HepG2 (cell line): ENCODE measurements at regions not wholly inside any gene's neighbourhood (a gene's known extent, or its start where the extent isn't known, plus 50 kb on each side); places are given as distances from the start of the nearest gene placed in this dataset.

Source experiments
- ATAC-seq: fragments of 200-7000 bp; cut with Tn5 transposase; 3 replicates; pipeline ENCODE4 v1.9.1; 2020; ENCODE audit warnings: mild to moderate bottlenecking, moderate library complexity
- BruUV-seq: library from RNA; stranded (reverse); fragments of 400-500 nt; replicated peaks from 2 replicates; lab custom pipeline; 2021; lab: Mats Ljungman, UMichigan
- CTCF ChIA-PET: fragments of 300-600 bp; formaldehyde crosslinking; extraction: SDS; loops from one replicate; lab custom pipeline; 2021; ENCODE audit warnings: low total read pairs, inconsistent platforms, low intra/inter-chr PET ratio; lab: Yijun Ruan, JAX
- POLR2A ChIA-PET: fragments of 350-600 bp; sonication (Branson Sonifier 250); formaldehyde crosslinking; loops from one replicate; lab custom pipeline; 2020; ENCODE audit warnings: antibody characterized with exemption, inconsistent platforms; lab: Yijun Ruan, JAX
- DNase-seq: peaks from one replicate; pipeline ENCODE4 v3.0.0-alpha.2; 2015; ENCODE audit warnings: low spot score
- FAIRE-seq: peaks from 3 replicates; lab custom pipeline; 2011; peaks lifted over from hg19 to GRCh38; lab: Jason Lieb, UNC
- H2AFZ ChIP-seq: one replicate; pipeline ENCODE4 v1.6.1; 2011; ENCODE audit warnings: low read length, inconsistent platforms
- H3K27ac ChIP-seq: fragments of 300-600 bp; 3 replicates; pipeline ENCODE4 v1.8.0; 2011; ENCODE audit warnings: mixed run types, mild to moderate bottlenecking, mixed read lengths, low read length, inconsistent platforms; ENCODE audit not compliant: insufficient read depth; ENCODE audit errors: extremely low read length
- H3K27me3 ChIP-seq, 2 experiments: fragments of 200-600 bp in 1 of 2; 2 replicates in 1 of 2; 3 replicates in 1 of 2; pipeline versions ENCODE4 v1.6.0 to v1.8.0; 2011; ENCODE audit warnings: low read length in 2 of 2, mild to moderate bottlenecking in 2 of 2, moderate library complexity in 2 of 2, inconsistent platforms in 1 of 2; ENCODE audit not compliant: insufficient read depth in 2 of 2, control insufficient read depth in 1 of 2
- H3K36me3 ChIP-seq, 2 experiments: fragments of 200-600 bp in 1 of 2; replicated peaks in 1 of 2; 2 replicates in 1 of 2; 3 replicates in 1 of 2; pipeline versions ENCODE4 v1.5.1 to v1.8.0; 2011; ENCODE audit warnings: low read length in 2 of 2, inconsistent platforms in 1 of 2; ENCODE audit not compliant: insufficient read depth in 2 of 2, control insufficient read depth in 1 of 2
- H3K4me1 ChIP-seq: 2 replicates; pipeline ENCODE4 v1.5.1; 2012; ENCODE audit warnings: low read length, inconsistent platforms; ENCODE audit not compliant: insufficient read depth
- H3K4me2 ChIP-seq: 2 replicates; pipeline ENCODE4 v1.6.0; 2011; ENCODE audit warnings: low read depth, low read length, inconsistent platforms
- H3K4me3 ChIP-seq, 3 experiments: fragments of 200-600 bp in 1 of 3; sonication (generic), shearing (Covaris generic) in 1 of 3; replicated peaks in 1 of 3; 2 replicates each; pipeline ENCODE4 v1.5.1; 2011 to 2016; ENCODE audit warnings: low read length in 3 of 3, inconsistent platforms in 2 of 3, low read depth in 2 of 3, mild to moderate bottlenecking in 2 of 3, control low read depth in 1 of 3, mixed read lengths in 1 of 3; ENCODE audit not compliant: insufficient read depth in 1 of 3
- H3K79me2 ChIP-seq: one replicate; pipeline ENCODE4 v1.6.1; 2011; ENCODE audit warnings: low read length, inconsistent platforms; ENCODE audit not compliant: insufficient read depth
- H3K9ac ChIP-seq: 2 replicates; pipeline ENCODE4 v1.6.0; 2011; ENCODE audit warnings: mild to moderate bottlenecking, low read depth, low read length, inconsistent platforms; ENCODE audit not compliant: insufficient read depth
- H3K9me3 ChIP-seq: 2 replicates; pipeline ENCODE4 v1.5.1; 2012; ENCODE audit warnings: mild to moderate bottlenecking, low read length
- H4K20me1 ChIP-seq: 2 replicates; pipeline ENCODE4 v1.6.0; 2011; ENCODE audit warnings: inconsistent platforms, mild to moderate bottlenecking, low read length, moderate library complexity; ENCODE audit not compliant: insufficient read depth
- ELF1 ChIP-seq: sonication (generic); formaldehyde crosslinking; IDR thresholded peaks from 2 replicates; pipeline ENCODE4 v1.4.0; 2020; ENCODE audit warnings: missing genetic modification reagents
- EP300 ChIP-seq, 3 experiments: sonication (generic) in 1 of 3; formaldehyde crosslinking in 1 of 3; IDR thresholded peaks; 2 replicates each; pipeline versions ENCODE4 v1.5.1 to v1.6.1; 2011 to 2020; ENCODE audit warnings: low read depth in 2 of 3, low read length in 2 of 3, borderline replicate concordance in 1 of 3, improper control_type of control experiment in 1 of 3, mild to moderate bottlenecking in 1 of 3, missing genetic modification reagents in 1 of 3, moderate library complexity in 1 of 3
- HDAC2 ChIP-seq: sonication (generic); formaldehyde crosslinking; IDR thresholded peaks from 2 replicates; pipeline ENCODE4 v1.4.0; 2020; ENCODE audit warnings: missing genetic modification reagents
- NONO ChIP-seq, 2 experiments: fragments of 450-650 bp in 1 of 2; sonication (generic) in 1 of 2; formaldehyde crosslinking in 1 of 2; IDR thresholded peaks in 1 of 2; conservative IDR thresholded peaks in 1 of 2; 2 replicates each; pipeline versions ENCODE4 v1.6.1 to v1.8.0; 2017 to 2022; ENCODE audit warnings: mild to moderate bottlenecking in 1 of 2, missing genetic modification reagents in 1 of 2, moderate library complexity in 1 of 2
- PCBP2 ChIP-seq: fragments of 200-400 bp; formaldehyde crosslinking; optimal IDR thresholded peaks from 2 replicates; pipeline ENCODE3; 2018; ENCODE audit warnings: low read length, low read depth; ENCODE audit not compliant: poor library complexity, severe bottlenecking
- PRDM4 ChIP-seq: sonication (generic); formaldehyde crosslinking; IDR thresholded peaks from 2 replicates; pipeline ENCODE4 v1.9.0; 2021; ENCODE audit warnings: missing genetic modification reagents, borderline replicate concordance
- SIN3B ChIP-seq: fragments of 150-350 bp; IDR thresholded peaks from 2 replicates; pipeline ENCODE4 v1.6.1; 2014; ENCODE audit warnings: low read length
- SOX6 ChIP-seq, 2 experiments: fragments of 450-650 bp in 1 of 2; sonication (generic) in 1 of 2; formaldehyde crosslinking in 1 of 2; IDR thresholded peaks; 2 replicates each; pipeline versions ENCODE4 v1.4.0 to v1.6.1; 2017 to 2020; ENCODE audit warnings: antibody characterized with exemption in 1 of 2, mild to moderate bottlenecking in 1 of 2, missing genetic modification reagents in 1 of 2
- TP53 ChIP-seq: sonication (generic); formaldehyde crosslinking; conservative IDR thresholded peaks from 2 replicates; pipeline ENCODE4 v1.4.0; 2020; ENCODE audit warnings: missing genetic modification reagents
- XRCC5 ChIP-seq: fragments of 200-400 bp; formaldehyde crosslinking; optimal IDR thresholded peaks from 2 replicates; pipeline ENCODE3; 2017; ENCODE audit warnings: mild to moderate bottlenecking, low read length
- ZGPAT ChIP-seq: IDR thresholded peaks from 2 replicates; pipeline ENCODE4 v1.6.1; 2016; ENCODE audit warnings: mild to moderate bottlenecking
- ZNF264 ChIP-seq: sonication (generic); formaldehyde crosslinking; IDR thresholded peaks from 2 replicates; pipeline ENCODE4 v1.4.0; 2020; ENCODE audit warnings: missing genetic modification reagents
- ZNF383 ChIP-seq: sonication (generic); formaldehyde crosslinking; IDR thresholded peaks from 2 replicates; pipeline ENCODE4 v1.4.0; 2020; ENCODE audit warnings: missing genetic modification reagents, mild to moderate bottlenecking, borderline replicate concordance
- ZNF616 ChIP-seq: sonication (generic); formaldehyde crosslinking; IDR thresholded peaks from 2 replicates; pipeline ENCODE4 v1.5.0; 2020; ENCODE audit warnings: low read depth, mild to moderate bottlenecking, missing genetic modification reagents
- ZNF782 ChIP-seq: sonication (generic); formaldehyde crosslinking; IDR thresholded peaks from 2 replicates; pipeline ENCODE4 v1.4.0; 2020; ENCODE audit warnings: missing genetic modification reagents, mild to moderate bottlenecking, borderline replicate concordance
- WGBS: methylation state at CpG from one replicate; pipeline ENCODE4 v1.1.6; 2017; ENCODE audit warnings: low lambda C conversion rate; 5-methylcytosine and 5-hydroxymethylcytosine counted together
- in situ Hi-C: cut with HindIII; loops from 2 replicates; pipeline ENCODE4 v1.10.0; 2017; ENCODE audit warnings: low pct_unique_long_range_greater_than_20kb; ENCODE audit not compliant: extremely low pct_ligation_motif_present
- intact Hi-C: fragments of 100-400 bp; cut with micrococcal nuclease; formaldehyde crosslinking; loops from one replicate; pipeline ENCODE4 v1.10.0; 2022; ENCODE audit not compliant: unreplicated experiment
- TF ChIP-seq, protein P1 (sequence below): sonication (generic); formaldehyde crosslinking; IDR thresholded peaks from 2 replicates; pipeline ENCODE4 v1.8.0; 2022; ENCODE audit warnings: mild to moderate bottlenecking, missing genetic modification reagents, borderline replicate concordance

- H3K9me3 ChIP-seq, result no peaks in the 10 kb centered on the region
- no peaks in the 10 kb centered on the region for H3K79me2 ChIP-seq
- peaks cover 0 to 9% of the 10 kb centered on the region in 2 experiments; a peak in 2 of 5 replicates for H3K27me3 ChIP-seq
- H3K4me3 ChIP-seq, result no peak overlapping the region
- no peaks in the 10 kb centered on the region for H4K20me1 ChIP-seq
- 15% methylated on average over 4 of the region's 5 CpGs for WGBS
- ChIA-PET CTCF (no interaction called here), POLR2A (no interaction called here)
- H3K4me2 ChIP-seq, result no peak overlapping the region
- in situ Hi-C loops, result no loop called here
- H2AFZ ChIP-seq, result no peak overlapping the region
- FAIRE-seq (no peak), ATAC-seq (no peak), DNase-seq (no peak)
- no peak overlapping the region for H3K9ac ChIP-seq
- no peak overlapping the region for H3K27ac ChIP-seq
- H3K36me3 ChIP-seq, result no peaks in the 10 kb centered on the region
- TF ChIP-seq ZNF383, result no peak
- no peak for TF ChIP-seq NONO (IDR thresholded peaks at IDR 0.05)
- no peak for TF ChIP-seq NONO (CRISPR knock-in tag; conservative IDR thresholded peaks at IDR 0.05)
- no peak for TF ChIP-seq ZNF264 (CRISPR knock-in tag)
- no peak for TF ChIP-seq SIN3B
- TF ChIP-seq ELF1 (CRISPR knock-in tag), result no peak
- no peak for TF ChIP-seq TP53 (CRISPR knock-in tag)
- no peak for TF ChIP-seq XRCC5
- TF ChIP-seq SOX6 (IDR thresholded peaks at IDR 0.05), result no peak
- TF ChIP-seq SOX6 (CRISPR knock-in tag; IDR thresholded peaks at IDR 0.05), result no peak
- TF ChIP-seq ZNF782 (CRISPR knock-in tag), result no peak
- no peak for TF ChIP-seq ZNF616
- TF ChIP-seq PCBP2, result no peak
- TF ChIP-seq HDAC2 (CRISPR knock-in tag), result no peak
- no peak for TF ChIP-seq EP300 (IDR thresholded peaks at IDR 0.05; ENCODE audit: low read depth in 2 of 2, low read length in 2 of 2)
- no peak for TF ChIP-seq EP300 (CRISPR knock-in tag; IDR thresholded peaks at IDR 0.05; ENCODE audit: borderline replicate concordance)
- no peak for TF ChIP-seq PRDM4
- TF ChIP-seq ZGPAT, result no peak
- TF ChIP-seq, protein P1, sequence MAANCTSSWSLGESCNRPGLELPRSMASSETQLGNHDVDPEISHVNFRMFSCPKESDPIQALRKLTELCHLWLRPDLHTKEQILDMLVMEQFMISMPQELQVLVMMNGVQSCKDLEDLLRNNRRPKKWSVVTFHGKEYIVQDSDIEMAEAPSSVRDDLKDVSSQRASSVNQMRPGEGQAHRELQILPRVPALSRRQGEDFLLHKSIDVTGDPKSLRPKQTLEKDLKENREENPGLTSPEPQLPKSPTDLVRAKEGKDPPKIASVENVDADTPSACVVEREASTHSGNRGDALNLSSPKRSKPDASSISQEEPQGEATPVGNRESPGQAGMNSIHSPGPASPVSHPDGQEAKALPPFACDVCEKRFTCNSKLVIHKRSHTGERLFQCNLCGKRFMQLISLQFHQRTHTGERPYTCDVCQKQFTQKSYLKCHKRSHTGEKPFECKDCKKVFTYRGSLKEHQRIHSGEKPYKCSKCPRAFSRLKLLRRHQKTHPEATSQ (CRISPR knock-in tag), result no peak
- intact Hi-C loops, result no loop called here
- H3K4me1 ChIP-seq, result no peaks in the 10 kb centered on the region
- no TSS peak for BruUV-seq
Measured at GRCh38 chr15:93235269-93235668, 146.3 kb upstream of the RGMA start.
